ENCODE measurements at regions not wholly inside any gene's neighbourhood (a gene's known extent, or its start where the extent isn't known, plus 50 kb on each side); places are given as distances from the start of the nearest gene placed in this dataset.
"Not testable (repeated sequence)": the region's sequence is repeated elsewhere in the genome, so short reads cannot be mapped to it uniquely, and the experiment has no call there.

DNA sequence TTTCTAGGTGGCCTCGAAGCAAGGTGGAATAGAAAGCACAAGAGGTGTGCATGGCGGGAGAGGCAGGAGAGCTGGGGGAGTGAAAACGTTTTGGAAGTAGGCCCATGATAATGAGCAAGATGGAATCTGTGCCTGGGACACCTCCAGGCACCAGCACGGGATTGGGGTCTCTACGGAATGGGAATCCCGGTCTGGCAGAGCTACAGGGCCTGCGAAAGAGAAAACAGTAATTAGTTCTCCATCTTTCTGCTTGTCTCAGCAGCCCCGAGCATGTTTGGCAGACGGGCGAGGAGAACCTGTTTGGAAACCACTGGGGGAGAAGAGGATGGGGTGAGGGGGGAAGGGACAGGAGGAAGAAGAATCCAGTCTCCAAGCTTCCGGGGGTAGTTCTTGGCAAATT, 258.7 kb downstream of the SOX9 start:
- ChIA-PET POLR2A (no interaction called here), CTCF (no interaction called here)
- no peaks in the 10 kb centered on the region for H3K4me1 Mint-ChIP-seq
- H3K9me3 Mint-ChIP-seq (ENCODE audit: low read depth) = no peaks in the 10 kb centered on the region
- intact Hi-C loops (cut with DNase I, micrococcal nuclease) = loop anchor here in 1 of 2 experiments (5.0 to 10.0 kb wide), 2 partner anchors 65 to 307 kb away; no protein-coding TSS in a partner anchor
- no peaks in the 10 kb centered on the region for H3K36me3 Mint-ChIP-seq (ENCODE audit: low read depth)
- H3K4me3 Mint-ChIP-seq = no peak overlapping the region
- DNase-seq = no peak
- ATAC-seq = no peak
- H3K27me3 Mint-ChIP-seq = peaks cover 2% of the 10 kb centered on the region
- H3K27ac Mint-ChIP-seq = no peak overlapping the region

DNA sequence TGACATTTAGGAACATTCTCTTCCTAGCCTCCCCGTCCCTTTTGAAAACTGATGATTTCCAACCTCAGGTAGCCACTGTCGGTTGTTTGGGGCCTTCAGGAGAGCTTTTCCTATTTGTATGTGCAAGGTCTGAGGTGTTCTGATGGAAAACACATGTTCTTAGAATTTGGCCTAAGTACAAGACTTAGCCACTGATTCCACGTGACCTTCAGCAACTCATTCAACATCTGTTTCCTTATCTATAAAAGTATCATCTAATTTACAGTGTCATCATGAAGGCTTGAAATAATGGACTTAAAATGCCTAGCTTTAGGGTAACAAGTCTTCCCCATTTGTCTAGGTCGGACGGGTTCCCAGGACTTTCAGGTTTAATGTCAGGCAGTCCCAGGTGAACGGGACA, 259.3 kb downstream of the SOX9 start:
- H3K9me3 Mint-ChIP-seq (ENCODE audit: low read depth) = no peaks in the 10 kb centered on the region
- H3K36me3 Mint-ChIP-seq (ENCODE audit: low read depth) = no peaks in the 10 kb centered on the region
- POLR2A ChIA-PET = no interaction called here
- no peaks in the 10 kb centered on the region for H3K4me1 Mint-ChIP-seq
- intact Hi-C loops (cut with DNase I, micrococcal nuclease) = no loop called here
- ATAC-seq (no peak), DNase-seq (no peak)
- CTCF ChIA-PET = no interaction called here
- H3K27me3 Mint-ChIP-seq = peaks cover 2% of the 10 kb centered on the region
- H3K27ac Mint-ChIP-seq = no peak overlapping the region
- no peak overlapping the region for H3K4me3 Mint-ChIP-seq

DNA sequence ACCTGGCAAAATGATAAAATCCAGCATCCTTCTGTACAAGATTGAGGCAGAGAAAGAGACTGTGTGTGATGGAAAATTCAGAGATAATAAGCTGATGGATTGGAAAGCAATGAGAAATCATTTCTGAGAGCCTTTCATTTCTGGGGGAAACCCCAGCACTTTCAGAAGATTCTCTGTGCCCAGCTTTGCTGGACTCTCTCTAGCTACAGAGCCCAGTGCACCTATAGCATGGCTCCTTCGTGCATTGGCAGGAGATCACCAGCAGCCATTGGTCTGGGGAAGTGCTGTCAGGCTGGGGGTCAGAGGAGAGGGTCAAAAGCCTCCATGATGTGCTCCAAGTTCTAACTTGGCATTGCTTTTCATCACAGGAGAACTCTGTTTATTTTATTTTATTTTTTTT, 259.9 kb downstream of the SOX9 start:
- H3K27me3 Mint-ChIP-seq = peaks cover 4% of the 10 kb centered on the region
- CTCF ChIA-PET = no interaction called here
- no peak overlapping the region for H3K27ac Mint-ChIP-seq
- no peak for ATAC-seq
- no peaks in the 10 kb centered on the region for H3K36me3 Mint-ChIP-seq (ENCODE audit: low read depth)
- no peaks in the 10 kb centered on the region for H3K9me3 Mint-ChIP-seq (ENCODE audit: low read depth)
- DNase-seq = no peak
- H3K4me3 Mint-ChIP-seq = no peak overlapping the region
- intact Hi-C loops (cut with DNase I, micrococcal nuclease) = no loop called here
- POLR2A ChIA-PET = no interaction called here
- no peaks in the 10 kb centered on the region for H3K4me1 Mint-ChIP-seq

DNA sequence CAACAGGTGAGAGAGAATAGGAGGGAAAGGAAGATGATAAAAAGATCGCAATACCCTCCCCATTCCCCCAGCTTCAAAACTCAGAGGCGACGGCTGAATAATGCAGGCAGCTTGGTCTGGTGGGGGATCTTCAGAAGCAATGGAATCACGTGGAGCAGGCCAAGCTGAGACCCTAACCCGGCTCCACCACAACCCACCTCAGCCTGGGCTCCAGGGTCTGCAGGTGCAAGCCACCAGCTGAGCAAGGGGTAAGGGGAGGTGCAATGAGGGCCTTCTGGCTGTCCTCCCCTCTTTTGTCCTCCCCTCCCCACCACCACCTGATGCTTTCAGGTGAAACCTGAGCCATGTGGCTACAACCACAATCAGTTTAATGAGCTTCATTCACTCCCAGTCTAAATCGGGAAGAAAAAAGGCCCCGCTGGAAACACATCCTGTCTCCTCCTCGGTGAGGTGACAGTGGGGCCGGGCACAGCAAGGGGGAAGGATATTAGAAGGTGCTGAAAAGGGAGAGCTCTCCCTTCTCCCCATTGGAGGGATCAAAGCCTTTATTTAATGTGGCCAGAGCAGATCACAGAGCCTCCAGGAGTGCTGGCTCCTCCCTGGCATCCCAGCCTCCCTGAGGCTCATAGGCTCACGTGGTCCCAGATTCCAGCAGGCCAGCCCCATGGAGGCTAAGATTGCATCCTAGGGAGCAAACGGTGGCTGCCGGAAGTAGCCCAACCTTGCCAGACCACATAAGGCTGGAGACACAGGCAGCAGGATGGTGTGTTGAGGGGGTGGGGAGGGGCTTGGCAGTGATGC, 261.0 kb downstream of the SOX9 start:
- H3K27me3 Mint-ChIP-seq = peaks cover 4% of the 10 kb centered on the region
- no peak for ATAC-seq
- H3K9me3 Mint-ChIP-seq (ENCODE audit: low read depth) = no peaks in the 10 kb centered on the region
- no peak overlapping the region for H3K4me3 Mint-ChIP-seq
- intact Hi-C loops (cut with DNase I, micrococcal nuclease) = no loop called here
- DNase-seq = no peak
- H3K27ac Mint-ChIP-seq = no peak overlapping the region
- no peaks in the 10 kb centered on the region for H3K36me3 Mint-ChIP-seq (ENCODE audit: low read depth)
- CTCF ChIA-PET = no interaction called here
- POLR2A ChIA-PET = no interaction called here
- H3K4me1 Mint-ChIP-seq = no peaks in the 10 kb centered on the region

DNA sequence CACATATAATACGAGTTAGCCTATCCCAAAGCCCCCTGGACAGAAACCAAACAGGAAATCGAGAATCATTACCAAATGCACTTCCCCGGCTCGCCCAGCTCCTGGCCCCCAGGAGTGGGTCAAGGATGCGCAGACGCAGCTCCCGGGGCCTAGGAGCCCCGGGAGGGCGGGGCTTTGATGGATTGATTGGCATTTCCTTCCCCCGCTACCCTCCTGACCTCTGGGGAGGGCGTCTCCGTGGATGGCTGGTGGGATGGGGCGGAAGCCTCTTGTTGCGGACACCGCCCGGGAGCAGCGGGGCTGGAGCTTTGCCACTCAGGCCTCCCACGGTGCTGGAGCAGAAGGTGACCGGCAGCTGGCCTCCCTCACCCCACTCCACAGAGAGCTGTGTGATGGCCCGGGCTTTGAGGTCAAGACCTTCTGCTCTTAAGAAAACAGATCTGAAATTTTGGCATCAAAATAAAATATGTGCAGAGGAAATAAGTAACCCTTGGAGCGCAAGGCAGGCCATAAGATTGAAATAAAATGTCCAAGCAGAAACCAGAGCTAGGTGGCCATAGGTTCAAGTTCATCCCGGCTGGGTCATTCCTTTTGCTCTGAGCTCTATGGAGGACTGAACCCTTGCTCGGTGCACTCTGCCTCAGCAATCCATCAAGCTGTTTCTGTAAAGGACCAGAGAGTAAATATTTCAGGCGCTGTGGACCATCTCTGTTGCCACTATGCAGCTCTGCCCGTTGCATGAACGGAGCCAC, 262.3 kb downstream of the SOX9 start:
- CTCF ChIA-PET = no interaction called here
- Mint-ChIP-seq H3K4me3 (no peak overlapping the region), H3K27ac (no peak overlapping the region), H3K9me3 (ENCODE audit: low read depth) (no peaks in the 10 kb centered on the region), H3K36me3 (ENCODE audit: low read depth) (no peaks in the 10 kb centered on the region), H3K4me1 (no peaks in the 10 kb centered on the region), H3K27me3 (peaks cover 3% of the 10 kb centered on the region)
- intact Hi-C loops (cut with DNase I, micrococcal nuclease) = no loop called here
- DNase-seq = no peak
- POLR2A ChIA-PET = no interaction called here
- ATAC-seq = no peak

DNA sequence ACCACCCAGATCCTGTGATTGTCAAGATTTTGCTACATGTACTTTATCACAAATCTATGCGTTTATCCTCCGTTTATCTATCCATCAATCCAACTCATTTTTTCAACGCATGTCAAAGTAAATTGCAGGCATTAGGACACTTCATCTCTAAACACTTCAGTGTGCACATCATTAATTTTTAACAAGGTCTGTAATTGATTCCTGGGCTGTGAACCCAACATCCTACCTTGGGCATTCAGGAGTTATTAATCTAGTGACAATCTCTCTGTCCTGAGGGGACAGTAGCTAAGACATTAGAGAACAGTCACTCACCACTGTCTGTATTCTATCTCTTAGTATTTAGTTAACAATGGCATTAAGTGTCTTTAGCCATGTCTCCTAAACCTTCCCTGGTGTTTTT, 264.7 kb downstream of the SOX9 start:
- Mint-ChIP-seq H3K27me3 (peaks cover 2% of the 10 kb centered on the region), H3K27ac (no peak overlapping the region), H3K36me3 (ENCODE audit: low read depth) (no peaks in the 10 kb centered on the region), H3K4me3 (no peak overlapping the region), H3K4me1 (no peaks in the 10 kb centered on the region), H3K9me3 (ENCODE audit: low read depth) (no peaks in the 10 kb centered on the region)
- POLR2A ChIA-PET = no interaction called here
- intact Hi-C loops (cut with DNase I, micrococcal nuclease) = no loop called here
- DNase-seq (no peak), ATAC-seq (no peak)
- CTCF ChIA-PET = interaction anchor here (0.8 kb wide), 1 partner anchor 49 kb away, joined by 4 read pairs; no protein-coding TSS in a partner anchor

DNA sequence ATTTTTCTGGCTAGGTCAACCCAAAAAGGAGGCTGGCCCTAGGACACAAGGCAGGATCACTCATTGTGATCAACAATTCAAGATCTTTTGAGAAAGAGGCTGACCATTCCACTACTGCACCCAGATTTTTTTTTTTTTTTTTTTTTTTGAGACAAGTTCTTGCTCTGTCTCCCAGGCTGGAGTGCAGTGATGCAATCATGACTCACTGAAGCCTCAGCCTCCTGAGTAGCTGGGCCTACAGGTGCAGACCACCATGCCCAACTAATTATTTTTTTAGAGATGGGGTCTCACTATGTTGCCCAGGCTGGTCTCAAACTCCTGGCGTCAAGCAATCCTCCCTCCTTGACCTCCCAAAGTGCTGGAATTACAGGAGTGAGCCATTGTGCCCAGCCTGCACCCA, 265.4 kb downstream of the SOX9 start:
- H3K36me3 Mint-ChIP-seq (ENCODE audit: low read depth); H3K4me3 Mint-ChIP-seq; DNase-seq; H3K27ac Mint-ChIP-seq; H3K27me3 Mint-ChIP-seq; H3K9me3 Mint-ChIP-seq (ENCODE audit: low read depth); POLR2A ChIA-PET; intact Hi-C loops (cut with DNase I, micrococcal nuclease); ATAC-seq; H3K4me1 Mint-ChIP-seq: not testable (repeated sequence)
- CTCF ChIA-PET = interaction anchor here (0.8 kb wide), 1 partner anchor 49 kb away, joined by 4 read pairs; no protein-coding TSS in a partner anchor

DNA sequence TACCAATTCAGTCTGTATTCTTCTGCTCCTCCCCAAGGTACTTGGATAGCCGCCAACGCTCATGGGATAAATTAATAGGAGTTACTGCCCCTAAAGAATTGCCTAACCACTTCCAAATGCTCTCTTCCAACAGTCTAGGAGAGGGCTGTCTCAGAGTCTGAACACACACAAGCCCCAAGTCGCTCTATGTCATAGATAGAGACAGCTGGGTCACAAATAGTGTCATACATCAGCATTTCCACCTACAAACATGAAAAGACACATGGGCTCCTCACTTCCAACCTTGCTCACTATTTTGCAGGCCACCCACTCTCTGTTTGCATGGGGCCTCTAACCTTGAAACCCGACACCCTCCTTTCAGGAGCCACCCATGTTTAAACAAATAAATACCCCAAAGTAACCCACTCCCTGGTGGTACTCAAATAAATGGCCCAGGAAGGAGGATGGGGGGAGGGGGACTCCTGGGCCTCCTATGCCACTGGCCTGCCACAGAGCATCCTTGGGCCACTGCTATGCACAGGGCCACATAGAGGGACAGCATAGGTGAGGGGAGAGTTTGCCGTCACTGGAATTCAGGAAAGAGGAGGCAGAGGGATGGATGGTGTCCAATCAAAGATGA, 265.9 kb downstream of the SOX9 start:
- ChIA-PET POLR2A (no interaction called here), CTCF (no interaction called here)
- Mint-ChIP-seq H3K36me3 (ENCODE audit: low read depth) (no peaks in the 10 kb centered on the region), H3K4me3 (no peak overlapping the region), H3K9me3 (ENCODE audit: low read depth) (no peaks in the 10 kb centered on the region), H3K4me1 (no peaks in the 10 kb centered on the region), H3K27ac (no peak overlapping the region), H3K27me3 (peaks cover 2% of the 10 kb centered on the region)
- no peak for DNase-seq
- intact Hi-C loops (cut with DNase I, micrococcal nuclease) = no loop called here
- no peak for ATAC-seq

DNA sequence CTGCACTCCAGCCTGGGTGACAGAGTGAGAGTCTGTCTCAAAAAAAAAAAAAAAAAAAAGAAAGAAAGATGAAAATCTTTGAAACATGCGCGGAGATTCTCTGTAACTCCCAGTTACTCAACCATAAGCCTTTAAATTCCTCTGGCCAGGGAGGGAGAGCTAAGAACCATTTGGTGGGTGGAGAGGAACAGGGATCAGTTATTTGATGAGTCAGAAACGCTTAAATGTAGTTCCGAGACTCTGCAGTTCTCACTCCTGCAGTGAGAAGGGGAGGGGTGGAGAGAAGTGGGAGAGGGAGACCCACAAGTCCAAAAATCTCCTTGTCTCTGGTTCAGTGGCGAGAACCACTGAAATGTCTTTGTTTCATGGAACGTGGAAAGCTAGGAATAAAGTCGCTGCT, 266.7 kb downstream of the SOX9 start:
- H3K4me1 Mint-ChIP-seq = no peaks in the 10 kb centered on the region
- DNase-seq = no peak
- no peak overlapping the region for H3K4me3 Mint-ChIP-seq
- peaks cover 2% of the 10 kb centered on the region for H3K27me3 Mint-ChIP-seq
- ChIA-PET CTCF (no interaction called here), POLR2A (no interaction called here)
- no peak for ATAC-seq
- no peak overlapping the region for H3K27ac Mint-ChIP-seq
- H3K9me3 Mint-ChIP-seq (ENCODE audit: low read depth) = no peaks in the 10 kb centered on the region
- no peaks in the 10 kb centered on the region for H3K36me3 Mint-ChIP-seq (ENCODE audit: low read depth)
- intact Hi-C loops (cut with DNase I, micrococcal nuclease) = no loop called here

DNA sequence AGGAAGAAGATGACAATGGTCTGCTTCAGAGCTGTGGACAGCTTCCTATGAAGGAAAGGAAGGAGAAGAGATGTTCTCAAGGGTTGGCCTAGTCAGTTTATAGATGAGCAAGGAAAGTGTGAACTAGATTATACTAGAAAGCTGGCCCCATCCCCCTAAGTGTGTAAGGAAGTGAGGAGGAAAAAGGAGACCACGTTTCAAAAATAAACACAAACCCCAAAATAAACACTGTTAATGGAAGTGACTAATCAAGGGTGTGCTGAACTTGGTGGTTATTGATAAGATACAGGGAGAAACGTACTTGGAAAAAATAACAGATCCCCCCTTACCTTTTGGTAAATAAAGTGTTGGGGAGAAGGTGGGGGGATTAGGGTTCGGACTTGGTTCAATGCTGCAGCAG, 267.1 kb downstream of the SOX9 start:
- H3K27me3 Mint-ChIP-seq = peaks cover 2% of the 10 kb centered on the region
- ChIA-PET POLR2A (no interaction called here), CTCF (no interaction called here)
- no peaks in the 10 kb centered on the region for H3K9me3 Mint-ChIP-seq (ENCODE audit: low read depth)
- no peak for ATAC-seq
- intact Hi-C loops (cut with DNase I, micrococcal nuclease) = no loop called here
- no peaks in the 10 kb centered on the region for H3K4me1 Mint-ChIP-seq
- no peaks in the 10 kb centered on the region for H3K36me3 Mint-ChIP-seq (ENCODE audit: low read depth)
- no peak overlapping the region for H3K27ac Mint-ChIP-seq
- no peak overlapping the region for H3K4me3 Mint-ChIP-seq
- DNase-seq = no peak

DNA sequence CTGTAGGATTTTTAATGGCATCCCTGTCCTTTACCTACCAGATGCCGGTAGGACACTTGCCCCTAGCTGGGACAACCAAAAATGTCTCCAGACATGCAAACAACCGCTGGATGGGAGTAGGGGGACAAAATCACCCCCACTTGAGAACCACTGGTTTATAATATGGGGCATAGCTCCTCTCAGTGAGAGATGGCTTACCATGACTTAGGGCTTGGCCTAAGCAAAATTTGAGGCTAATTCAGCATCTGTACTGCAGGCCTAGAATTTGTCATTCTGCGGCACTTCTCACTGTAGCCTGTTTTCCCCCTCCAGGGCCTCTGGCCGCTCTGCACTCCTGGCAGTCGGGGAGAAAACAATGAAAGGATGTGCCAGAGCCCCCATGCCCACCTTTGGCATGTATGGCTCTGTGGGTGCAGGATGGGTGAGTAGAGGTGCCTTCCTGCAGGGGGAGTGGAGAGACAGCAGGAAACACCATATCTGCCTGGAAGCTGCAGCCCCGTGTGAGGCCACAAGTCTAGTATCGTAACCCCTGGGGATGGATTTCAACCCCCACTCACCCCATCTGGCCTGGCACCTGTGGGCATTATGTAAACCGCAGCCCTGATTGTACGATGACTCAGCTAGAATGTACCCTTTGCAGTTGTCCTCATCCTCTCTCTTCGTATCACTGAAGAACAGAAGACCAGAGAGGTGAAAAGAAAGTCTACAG, 268.1 kb downstream of the SOX9 start:
- no peak overlapping the region for H3K4me3 Mint-ChIP-seq

More for the DNA sequence above, 268.1 kb downstream of the SOX9 start:
- POLR2A ChIA-PET = no interaction called here
- H3K36me3 Mint-ChIP-seq (ENCODE audit: low read depth) = no peaks in the 10 kb centered on the region
- peaks cover 2% of the 10 kb centered on the region for H3K27me3 Mint-ChIP-seq
- H3K27ac Mint-ChIP-seq = no peak overlapping the region
- DNase-seq (no peak), ATAC-seq (no peak)
- CTCF ChIA-PET = interaction anchor here (0.5 kb wide), 1 partner anchor 1022 kb away, joined by 3 read pairs; no protein-coding TSS in a partner anchor
- intact Hi-C loops (cut with DNase I, micrococcal nuclease) = no loop called here
- no peaks in the 10 kb centered on the region for H3K9me3 Mint-ChIP-seq (ENCODE audit: low read depth)
- H3K4me1 Mint-ChIP-seq = no peaks in the 10 kb centered on the region

Data from activated CD4-positive, alpha-beta T cell treated with anti-CD3 and anti-CD28 coated beads for 36 hours (primary cell).